Tibial artery (tissue), 4 donors: ENCODE measurements at regions not wholly inside any gene's neighbourhood (a gene's known extent, or its start where the extent isn't known, plus 50 kb on each side); places are given as distances from the start of the nearest gene placed in this dataset.

ENCODE experiments used
- DNase-seq, 2 donors: peaks; one replicate each; pipeline ENCODE4 v3.0.0-alpha.2; 2019
- H3K27ac ChIP-seq, 2 donors: fragments of 200-600 bp; sonication (generic) in 1 of 2; 1 replicate in 1 of 2; 2 replicates in 1 of 2; pipeline ENCODE4 v1.5.1; 2018 to 2019; ENCODE audit warnings: mild to moderate bottlenecking in 1 of 2
- H3K27me3 ChIP-seq, 2 donors: fragments of 200-600 bp; sonication (generic) in 1 of 2; one replicate each; pipeline versions ENCODE4 v1.5.1 to v1.6.0; 2016 to 2019
- H3K36me3 ChIP-seq, 3 donors: fragments of 200-600 bp; sonication (generic) in 2 of 3; one replicate each; pipeline ENCODE4 v1.5.1; 2016 to 2019; ENCODE audit warnings: mild to moderate bottlenecking in 2 of 3
- H3K4me1 ChIP-seq, 4 donors: fragments of 200-600 bp; sonication (generic) in 2 of 4; 1 replicate in 3 of 4; 2 replicates in 1 of 4; pipeline ENCODE4 v1.5.1; 2016 to 2019
- H3K4me3 ChIP-seq, 2 donors: fragments of 200-600 bp; sonication (generic) in 1 of 2; 1 replicate in 1 of 2; 2 replicates in 1 of 2; pipeline ENCODE4 v1.5.1; 2018 to 2019; ENCODE audit warnings: mild to moderate bottlenecking in 2 of 2
- H3K9me3 ChIP-seq, 3 donors: fragments of 200-600 bp; sonication (generic) in 1 of 3; one replicate each; pipeline ENCODE4 v1.5.1; 2016 to 2019
- intact Hi-C: fragments of 100-400 bp; cut with DNase I; formaldehyde crosslinking; loops from one replicate; pipeline ENCODE4 v1.15.0; 2023; ENCODE audit warnings: low total_unique reads
- TF ChIP-seq, protein P1 (sequence below), 2 experiments: fragments of 200-600 bp in 1 of 2; fragments of 450-650 bp in 1 of 2; IDR thresholded peaks; one replicate each; pipeline ENCODE4 v1.5.1; 2017 to 2019; ENCODE audit warnings: antibody characterized with exemption in 2 of 2, mild to moderate bottlenecking in 1 of 2, moderate library complexity in 1 of 2

DNA sequence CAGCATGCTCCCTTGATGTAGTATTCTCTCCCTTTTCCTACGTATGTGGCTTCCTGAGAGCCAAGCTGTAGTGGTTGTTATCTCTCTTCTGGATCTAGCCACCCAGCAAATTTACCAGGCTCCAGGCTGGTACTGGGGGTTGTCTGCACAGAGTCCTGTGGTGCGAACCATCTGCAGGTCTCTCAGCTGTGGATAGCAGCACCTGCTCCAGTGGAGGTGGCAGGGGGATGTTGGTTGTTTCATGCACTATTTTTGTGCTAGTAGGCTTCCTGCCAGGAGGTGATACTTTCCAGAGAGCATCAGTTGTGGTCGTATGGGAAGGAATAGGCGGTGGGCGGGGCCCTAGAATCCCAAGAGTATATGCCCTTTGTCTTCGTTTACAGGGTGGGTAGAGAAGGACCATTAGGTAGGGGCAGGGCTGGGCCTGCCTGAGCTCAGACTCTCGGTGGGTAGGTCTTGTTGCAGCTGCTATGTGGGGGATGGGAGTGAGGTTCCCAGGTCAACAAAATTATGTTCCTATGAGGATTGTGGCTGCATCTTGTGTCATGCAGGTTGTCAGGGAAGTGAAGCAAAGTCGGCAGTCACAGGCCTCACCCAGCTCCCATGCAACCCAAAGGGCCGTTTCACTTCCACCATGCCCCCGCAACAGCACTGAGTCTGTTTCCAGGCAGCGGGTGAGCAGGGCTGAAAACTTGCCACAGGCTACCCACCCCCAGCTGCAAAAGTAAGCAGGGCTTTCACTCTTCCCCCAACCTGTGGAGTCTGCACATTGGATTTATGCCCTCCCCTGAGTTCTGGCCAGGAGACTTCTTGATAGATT, 1139.5 kb downstream of the BCL11A start:
- H3K9me3 ChIP-seq, result peaks cover 0 to 7% (median 0%) of the 10 kb centered on the region in 3 donors
- no peak for DNase-seq
- no peak overlapping the region for H3K4me3 ChIP-seq
- no peaks in the 10 kb centered on the region for H3K36me3 ChIP-seq
- TF ChIP-seq, protein P1, sequence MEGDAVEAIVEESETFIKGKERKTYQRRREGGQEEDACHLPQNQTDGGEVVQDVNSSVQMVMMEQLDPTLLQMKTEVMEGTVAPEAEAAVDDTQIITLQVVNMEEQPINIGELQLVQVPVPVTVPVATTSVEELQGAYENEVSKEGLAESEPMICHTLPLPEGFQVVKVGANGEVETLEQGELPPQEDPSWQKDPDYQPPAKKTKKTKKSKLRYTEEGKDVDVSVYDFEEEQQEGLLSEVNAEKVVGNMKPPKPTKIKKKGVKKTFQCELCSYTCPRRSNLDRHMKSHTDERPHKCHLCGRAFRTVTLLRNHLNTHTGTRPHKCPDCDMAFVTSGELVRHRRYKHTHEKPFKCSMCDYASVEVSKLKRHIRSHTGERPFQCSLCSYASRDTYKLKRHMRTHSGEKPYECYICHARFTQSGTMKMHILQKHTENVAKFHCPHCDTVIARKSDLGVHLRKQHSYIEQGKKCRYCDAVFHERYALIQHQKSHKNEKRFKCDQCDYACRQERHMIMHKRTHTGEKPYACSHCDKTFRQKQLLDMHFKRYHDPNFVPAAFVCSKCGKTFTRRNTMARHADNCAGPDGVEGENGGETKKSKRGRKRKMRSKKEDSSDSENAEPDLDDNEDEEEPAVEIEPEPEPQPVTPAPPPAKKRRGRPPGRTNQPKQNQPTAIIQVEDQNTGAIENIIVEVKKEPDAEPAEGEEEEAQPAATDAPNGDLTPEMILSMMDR (IDR thresholded peaks at IDR 0.05), result no peak
- H3K27me3 ChIP-seq, result no peaks in the 10 kb centered on the region
- no peak overlapping the region for H3K27ac ChIP-seq
- no peaks in the 10 kb centered on the region for H3K4me1 ChIP-seq
- intact Hi-C loops, result no loop called here

DNA sequence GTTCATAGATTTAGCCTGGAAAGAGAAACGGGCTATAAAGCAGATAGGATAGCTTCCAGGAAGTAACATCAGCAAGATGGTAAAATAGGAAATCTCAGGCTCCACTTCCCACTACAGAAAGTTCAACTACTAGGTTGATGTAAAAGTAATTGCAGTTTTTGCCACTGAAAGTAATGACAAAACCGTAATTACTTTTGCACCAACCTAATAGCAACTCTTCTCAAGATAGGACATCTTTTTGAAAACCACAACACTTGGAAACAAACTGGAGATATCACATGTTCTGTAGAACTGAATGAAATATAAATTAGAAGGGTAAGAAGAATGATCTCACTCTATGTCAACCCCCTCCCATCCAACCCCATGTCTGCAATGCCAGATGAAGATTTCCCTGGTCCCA, 1154.3 kb downstream of the BCL11A start:
- TF ChIP-seq, protein P1 (IDR thresholded peaks at IDR 0.05), result no peak
- Histone ChIP-seq H3K9me3 (no peaks in the 10 kb centered on the region), H3K27me3 (no peaks in the 10 kb centered on the region), H3K36me3 (no peaks in the 10 kb centered on the region), H3K4me3 (no peak overlapping the region), H3K4me1 (no peaks in the 10 kb centered on the region), H3K27ac (no peak overlapping the region)
- intact Hi-C loops, result no loop called here
- no peak for DNase-seq

DNA sequence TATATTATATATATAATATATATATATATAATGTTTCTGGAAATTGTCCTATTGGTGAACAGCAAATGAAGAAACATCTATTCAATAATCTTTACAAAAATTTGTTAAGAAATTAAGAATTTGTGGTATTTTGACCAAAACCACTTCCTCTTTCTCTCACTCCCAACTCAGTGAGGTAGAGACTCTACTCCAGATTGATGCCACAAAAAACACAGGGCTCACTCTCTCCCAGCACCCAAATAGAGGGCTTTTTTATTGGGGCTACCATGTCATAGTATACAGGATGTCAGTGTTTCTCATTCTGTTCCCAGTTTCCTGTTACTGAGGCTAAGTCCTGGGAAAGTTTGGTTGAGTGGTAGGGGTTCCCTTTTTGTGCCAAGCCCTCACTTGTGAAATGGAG, 1155.4 kb downstream of the BCL11A start:
- Histone ChIP-seq H3K36me3 (no peaks in the 10 kb centered on the region), H3K4me1 (no peaks in the 10 kb centered on the region), H3K4me3 (no peak overlapping the region), H3K9me3 (no peaks in the 10 kb centered on the region), H3K27me3 (no peaks in the 10 kb centered on the region), H3K27ac (no peak overlapping the region)
- DNase-seq, result no peak
- TF ChIP-seq, protein P1 (IDR thresholded peaks at IDR 0.05), result no peak
- intact Hi-C loops, result no loop called here

DNA sequence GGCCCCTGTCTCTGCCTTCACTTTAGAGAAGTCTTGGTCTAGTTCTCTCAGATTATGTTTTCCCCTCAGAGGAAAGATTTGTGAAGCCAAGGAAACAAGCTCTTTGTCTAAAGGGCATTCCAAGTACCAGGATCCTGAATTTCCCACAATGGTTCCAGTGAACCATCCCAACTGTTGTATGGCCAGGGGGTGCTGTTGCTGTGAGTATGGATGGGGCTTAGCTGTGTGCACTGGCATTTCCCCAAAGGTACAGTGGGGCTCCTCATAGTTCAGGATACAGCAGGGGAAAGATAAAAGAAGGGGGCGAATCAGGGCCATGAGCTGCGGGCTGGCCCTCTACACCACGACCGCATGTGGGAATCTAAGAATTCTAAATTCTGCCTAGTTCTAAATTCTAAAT, 1154.0 kb upstream of the FANCL start:
- DNase-seq, result no peak
- intact Hi-C loops, result no loop called here
- H3K27ac ChIP-seq, result no peak overlapping the region

DNA sequence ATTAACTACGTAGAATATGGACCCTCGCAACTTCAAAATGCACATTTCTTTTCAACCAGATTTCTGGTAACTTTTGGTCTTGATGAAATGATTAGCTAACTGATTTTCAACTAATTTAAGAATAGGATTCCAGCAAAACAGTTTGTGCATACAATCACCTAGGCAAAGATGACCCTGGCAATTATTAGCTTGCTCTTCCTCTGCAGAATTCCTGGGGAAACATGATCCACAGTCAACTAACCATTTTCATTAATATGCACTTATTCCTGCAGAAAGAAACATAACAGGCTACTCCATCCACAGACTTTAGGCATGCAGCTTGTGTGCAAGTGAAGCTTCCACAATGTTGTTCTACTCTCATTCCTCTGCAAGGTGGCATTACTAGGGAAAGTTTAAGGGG, 1150.8 kb upstream of the FANCL start:
- no peaks in the 10 kb centered on the region for H3K4me1 ChIP-seq
- DNase-seq, result no peak
- no peak overlapping the region for H3K4me3 ChIP-seq
- no peak overlapping the region for H3K27ac ChIP-seq
- TF ChIP-seq, protein P1 (IDR thresholded peaks at IDR 0.05), result no peak
- H3K27me3 ChIP-seq, result no peaks in the 10 kb centered on the region
- intact Hi-C loops, result no loop called here
- no peaks in the 10 kb centered on the region for H3K9me3 ChIP-seq
- no peaks in the 10 kb centered on the region for H3K36me3 ChIP-seq

More for the DNA sequence above, 1154.0 kb upstream of the FANCL start:
- H3K4me1 ChIP-seq, result no peaks in the 10 kb centered on the region
- TF ChIP-seq, protein P1 (IDR thresholded peaks at IDR 0.05), result no peak
- no peaks in the 10 kb centered on the region for H3K36me3 ChIP-seq
- H3K9me3 ChIP-seq, result no peaks in the 10 kb centered on the region
- H3K27me3 ChIP-seq, result no peaks in the 10 kb centered on the region
- H3K4me3 ChIP-seq, result no peak overlapping the region
